HCT116 (cell line): ENCODE measurements at regions not wholly inside any gene's neighbourhood (a gene's known extent, or its start where the extent isn't known, plus 50 kb on each side); places are given as distances from the start of the nearest gene placed in this dataset.

Experiments
- ATAC-seq: fragments of 200-7000 bp; cut with Tn5 transposase; 2 replicates; pipeline ENCODE4 v1.9.1; 2020; ENCODE audit warnings: mild to moderate bottlenecking, moderate library complexity
- BruUV-seq: library from RNA; stranded (reverse); fragments of 400-500 nt; replicated peaks from 2 replicates; lab custom pipeline; 2021; lab: Mats Ljungman, UMichigan
- CTCF ChIA-PET: fragments of 300-600 bp; sonication (Branson Sonifier 250); formaldehyde crosslinking; loops from one replicate; lab custom pipeline; 2021; ENCODE audit warnings: antibody characterized with exemption; lab: Charles Lee
- POLR2A ChIA-PET: fragments of 300-600, 350-600 bp; sonication (Branson Sonifier 250); formaldehyde crosslinking; loops from one replicate; lab custom pipeline; 2021; ENCODE audit warnings: antibody characterized with exemption; lab: Charles Lee
- RAD21 ChIA-PET, 2 experiments: fragments of 300-600 bp; sonication (Branson Sonifier 250); formaldehyde crosslinking; loops; one replicate each; lab custom pipeline; 2023; ENCODE audit warnings: low total read pairs in 2 of 2; ENCODE audit not compliant: uncharacterized antibody in 2 of 2, unreplicated experiment in 2 of 2, low non-redundant PET in 1 of 2; lab: Charles Lee
- DNase-seq: peaks from one replicate; pipeline ENCODE4 v3.0.0-alpha.2; 2010; ENCODE audit warnings: low read depth, low spot score
- H2AFZ ChIP-seq: fragments of 200-600 bp; shearing (Covaris generic), sonication (generic); 2 replicates; pipeline ENCODE4 v1.6.1; 2017; ENCODE audit warnings: low read depth, mixed run types, mixed read lengths, antibody characterized with exemption, low read length; ENCODE audit not compliant: poor library complexity, severe bottlenecking
- H3K27ac ChIP-seq: 2 replicates; pipeline ENCODE4 v1.5.1; 2012; ENCODE audit warnings: low read depth, low read length
- H3K27me3 ChIP-seq: fragments of 200-600 bp; sonication (generic); 2 replicates; pipeline ENCODE4 v1.6.1; 2016; ENCODE audit warnings: mixed run types, low read length, mixed read lengths; ENCODE audit not compliant: insufficient read depth
- H3K36me3 ChIP-seq, 2 experiments: fragments of 200-500 bp in 1 of 2; fragments of 200-600 bp in 1 of 2; sonication (Bioruptor generic) in 1 of 2; sonication (generic) in 1 of 2; 2 replicates each; pipeline versions ENCODE4 v1.5.1 to v1.6.1; 2014 to 2016; ENCODE audit warnings: low read length in 2 of 2, inconsistent platforms in 1 of 2, mixed read lengths in 1 of 2, mixed run types in 1 of 2; ENCODE audit not compliant: insufficient read depth in 2 of 2, control insufficient read depth in 1 of 2
- H3K4me1 ChIP-seq, 2 experiments: fragments of 200-600 bp in 1 of 2; sonication (generic) in 1 of 2; 2 replicates each; pipeline versions ENCODE4 v1.5.1 to v1.6.1; 2012 to 2017; ENCODE audit warnings: low read length in 2 of 2, inconsistent platforms in 1 of 2, mild to moderate bottlenecking in 1 of 2, mixed read lengths in 1 of 2, mixed run types in 1 of 2, moderate library complexity in 1 of 2; ENCODE audit not compliant: insufficient read depth in 2 of 2, control insufficient read depth in 1 of 2
- H3K4me2 ChIP-seq: fragments of 200-600 bp; sonication (generic); 2 replicates; pipeline ENCODE4 v1.6.1; 2017; ENCODE audit warnings: mixed run types, low read length, mixed read lengths
- H3K4me3 ChIP-seq, 2 experiments: fragments of 200-600 bp in 1 of 2; sonication (generic) in 1 of 2; replicated peaks in 1 of 2; 2 replicates each; pipeline ENCODE4 v1.5.1; 2011 to 2016; ENCODE audit warnings: low read length in 2 of 2, control low read depth in 1 of 2, low read depth in 1 of 2, mild to moderate bottlenecking in 1 of 2, mixed read lengths in 1 of 2, mixed run types in 1 of 2
- H3K79me2 ChIP-seq: fragments of 200-600 bp; sonication (generic); 2 replicates; pipeline ENCODE4 v1.6.1; 2017; ENCODE audit warnings: mild to moderate bottlenecking, mixed run types, low read length, moderate library complexity, mixed read lengths; ENCODE audit not compliant: insufficient read depth
- H3K9ac ChIP-seq: fragments of 200-600 bp; sonication (generic); 2 replicates; pipeline ENCODE4 v1.6.1; 2016; ENCODE audit warnings: low read length, mixed read lengths
- H3K9me2 ChIP-seq: fragments of 200-600 bp; sonication (generic), shearing (Covaris generic); 2 replicates; pipeline ENCODE4 v1.6.1; 2017; ENCODE audit warnings: mixed run types, mild to moderate bottlenecking, moderate library complexity; ENCODE audit not compliant: insufficient read depth
- H3K9me3 ChIP-seq, 2 experiments: fragments of 200-500 bp in 1 of 2; fragments of 200-600 bp in 1 of 2; sonication (Bioruptor generic) in 1 of 2; sonication (generic) in 1 of 2; 2 replicates each; pipeline ENCODE4 v1.6.1; 2014 to 2017; ENCODE audit warnings: low read length in 2 of 2, mixed read lengths in 2 of 2, inconsistent platforms in 1 of 2, low read depth in 1 of 2, mild to moderate bottlenecking in 1 of 2, mixed run types in 1 of 2, moderate library complexity in 1 of 2; ENCODE audit not compliant: control insufficient read depth in 1 of 2, insufficient read depth in 1 of 2
- H4K20me1 ChIP-seq: fragments of 200-600 bp; sonication (generic), shearing (Covaris generic); 2 replicates; pipeline ENCODE4 v1.6.1; 2017; ENCODE audit warnings: mixed run types, mild to moderate bottlenecking, moderate library complexity; ENCODE audit not compliant: insufficient read depth
- CBX3 ChIP-seq: IDR thresholded peaks from 2 replicates; pipeline ENCODE4 v1.6.1; 2012; ENCODE audit warnings: low read depth
- CEBPB ChIP-seq: IDR thresholded peaks from 2 replicates; pipeline ENCODE4 v1.6.1; 2012; ENCODE audit warnings: low read depth
- EGR1 ChIP-seq: IDR thresholded peaks from 2 replicates; pipeline ENCODE4 v1.6.1; 2012; ENCODE audit warnings: low read depth
- ELF1 ChIP-seq: IDR thresholded peaks from 2 replicates; pipeline ENCODE4 v1.6.1; 2012; ENCODE audit warnings: low read depth, borderline replicate concordance
- EZH2 ChIP-seq: fragments of 200-600 bp; sonication (generic); IDR thresholded peaks from 2 replicates; pipeline ENCODE4 v1.6.1; 2017; ENCODE audit warnings: antibody characterized with exemption, mixed run types
- EZH2phosphoT487 ChIP-seq: fragments of 200-600 bp; IDR thresholded peaks from 2 replicates; pipeline ENCODE4 v1.6.1; 2018; ENCODE audit warnings: antibody characterized with exemption, borderline replicate concordance
- FOSL1 ChIP-seq: IDR thresholded peaks from 2 replicates; pipeline ENCODE4 v1.6.1; 2012; ENCODE audit warnings: low read depth
- JUND ChIP-seq: IDR thresholded peaks from 2 replicates; pipeline ENCODE4 v1.6.1; 2012
- POLR2A ChIP-seq: IDR thresholded peaks from 2 replicates; pipeline ENCODE4 v1.7.0; 2011; ENCODE audit warnings: borderline replicate concordance; ENCODE audit not compliant: insufficient read depth, insufficient read length; ENCODE audit errors: extremely low read depth
- POLR2AphosphoS5 ChIP-seq: IDR thresholded peaks from 2 replicates; pipeline ENCODE4 v1.6.1; 2011; ENCODE audit warnings: mild to moderate bottlenecking, low read depth, low read length, moderate library complexity
- RAD21 ChIP-seq: IDR thresholded peaks from 2 replicates; pipeline ENCODE4 v1.6.1; 2012; ENCODE audit warnings: low read depth, mild to moderate bottlenecking
- SP1 ChIP-seq: IDR thresholded peaks from 2 replicates; pipeline ENCODE4 v1.6.1; 2012; ENCODE audit warnings: low read depth
- SRF ChIP-seq: IDR thresholded peaks from 2 replicates; pipeline ENCODE4 v1.6.1; 2012; ENCODE audit warnings: low read depth
- TCF7L2 ChIP-seq: IDR thresholded peaks from 2 replicates; pipeline ENCODE4 v1.7.0; 2011; ENCODE audit warnings: borderline replicate concordance, inconsistent platforms; ENCODE audit not compliant: insufficient read depth, insufficient read length; ENCODE audit errors: extremely low read depth
- YY1 ChIP-seq: IDR thresholded peaks from 2 replicates; pipeline ENCODE4 v1.6.1; 2011; ENCODE audit warnings: low read length, low read depth, moderate library complexity, mild to moderate bottlenecking; ENCODE audit not compliant: insufficient replicate concordance; ENCODE audit errors: extremely low read depth
- ZFX ChIP-seq: fragments of 450-650 bp; IDR thresholded peaks from 2 replicates; pipeline ENCODE4 v1.6.1; 2017
- ZNF274 ChIP-seq: fragments of 200-500 bp; sonication (Bioruptor generic); IDR thresholded peaks from 2 replicates; pipeline ENCODE4 v1.6.1; 2014; ENCODE audit warnings: mild to moderate bottlenecking, low read depth, low read length, inconsistent platforms
- intact Hi-C: fragments of 100-400 bp; cut with micrococcal nuclease; formaldehyde crosslinking; loops from 2 replicates; pipeline ENCODE4 v1.10.0; 2022
- TF ChIP-seq, protein P1 (sequence below): IDR thresholded peaks from 2 replicates; pipeline ENCODE4 v1.6.1; 2012
- TF ChIP-seq, protein P2 (sequence below), 3 experiments: fragments of 200-600 bp in 1 of 3; sonication (generic) in 1 of 3; IDR thresholded peaks in 2 of 3; conservative IDR thresholded peaks in 1 of 3; 2 replicates each; pipeline ENCODE4 v1.5.1; 2012 to 2017; ENCODE audit warnings: low read depth in 2 of 3, low read length in 2 of 3, antibody characterized with exemption in 1 of 3, borderline replicate concordance in 1 of 3, control low read depth in 1 of 3, mild to moderate bottlenecking in 1 of 3, mixed read lengths in 1 of 3, mixed run types in 1 of 3, moderate library complexity in 1 of 3; ENCODE audit not compliant: insufficient read depth in 1 of 3
- TF ChIP-seq, protein P3 (sequence below): IDR thresholded peaks from 2 replicates; pipeline ENCODE4 v1.6.1; 2012; ENCODE audit warnings: low read depth

DNA sequence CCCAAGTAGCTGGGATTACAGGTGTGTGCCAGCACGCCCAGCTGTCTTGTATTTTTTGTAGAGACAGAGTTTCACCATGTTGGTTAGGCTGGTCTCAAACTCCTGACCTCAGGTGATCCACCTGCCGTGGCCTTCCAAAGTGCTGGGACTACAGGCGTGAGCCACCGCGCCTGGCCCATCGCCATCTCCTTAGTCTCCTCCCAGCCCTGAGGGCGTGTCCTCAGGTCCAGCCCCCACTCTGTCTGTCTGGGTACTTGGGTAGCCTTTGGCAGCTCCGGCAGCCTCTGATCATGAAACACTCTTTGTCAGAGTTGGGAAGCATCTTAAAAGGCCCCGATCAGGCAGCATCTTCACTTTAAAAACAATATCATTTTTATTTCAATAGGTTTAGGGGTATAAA lies 90.3 kb upstream of the DISP3 start:
- Histone ChIP-seq H3K27me3 (peaks cover 27% of the 10 kb centered on the region; the same call in 1 of the 2 replicates), H3K4me3 (no peak overlapping the region), H4K20me1 (no peaks in the 10 kb centered on the region), H3K4me2 (no peak overlapping the region), H3K36me3 (no peaks in the 10 kb centered on the region), H3K4me1 (peaks cover 0 to 14% of the 10 kb centered on the region in 2 experiments), H3K9me2 (no peaks in the 10 kb centered on the region), H3K27ac (no peak overlapping the region), H3K9ac (no peak overlapping the region), H3K9me3 (no peaks in the 10 kb centered on the region), H3K79me2 (no peaks in the 10 kb centered on the region), H2AFZ (no peak overlapping the region)
- ChIA-PET POLR2A (no interaction called here), CTCF (interaction anchor here (1.1 kb wide), 1 partner anchor 18 kb away, joined by 3 read pairs; no protein-coding TSS in a partner anchor), RAD21 (no interaction called here)
- ATAC-seq (peak; percentile 86), DNase-seq (peak; percentile 13)
- intact Hi-C loops, result no loop called here
- TF ChIP-seq SP1 (no peak), CEBPB (no peak), FOSL1 (no peak), EGR1 (no peak), RAD21 (no peak), EZH2 (no peak), YY1 (no peak), CBX3 (no peak), POLR2A (no peak), EZH2phosphoT487 (no peak), JUND (no peak), SRF (no peak), POLR2AphosphoS5 (no peak), ELF1 (no peak), ZNF274 (no peak), ZFX (no peak), TCF7L2 (no peak)
- TF ChIP-seq, protein P1, sequence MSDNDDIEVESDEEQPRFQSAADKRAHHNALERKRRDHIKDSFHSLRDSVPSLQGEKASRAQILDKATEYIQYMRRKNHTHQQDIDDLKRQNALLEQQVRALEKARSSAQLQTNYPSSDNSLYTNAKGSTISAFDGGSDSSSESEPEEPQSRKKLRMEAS, result no peak
- TF ChIP-seq, protein P2, sequence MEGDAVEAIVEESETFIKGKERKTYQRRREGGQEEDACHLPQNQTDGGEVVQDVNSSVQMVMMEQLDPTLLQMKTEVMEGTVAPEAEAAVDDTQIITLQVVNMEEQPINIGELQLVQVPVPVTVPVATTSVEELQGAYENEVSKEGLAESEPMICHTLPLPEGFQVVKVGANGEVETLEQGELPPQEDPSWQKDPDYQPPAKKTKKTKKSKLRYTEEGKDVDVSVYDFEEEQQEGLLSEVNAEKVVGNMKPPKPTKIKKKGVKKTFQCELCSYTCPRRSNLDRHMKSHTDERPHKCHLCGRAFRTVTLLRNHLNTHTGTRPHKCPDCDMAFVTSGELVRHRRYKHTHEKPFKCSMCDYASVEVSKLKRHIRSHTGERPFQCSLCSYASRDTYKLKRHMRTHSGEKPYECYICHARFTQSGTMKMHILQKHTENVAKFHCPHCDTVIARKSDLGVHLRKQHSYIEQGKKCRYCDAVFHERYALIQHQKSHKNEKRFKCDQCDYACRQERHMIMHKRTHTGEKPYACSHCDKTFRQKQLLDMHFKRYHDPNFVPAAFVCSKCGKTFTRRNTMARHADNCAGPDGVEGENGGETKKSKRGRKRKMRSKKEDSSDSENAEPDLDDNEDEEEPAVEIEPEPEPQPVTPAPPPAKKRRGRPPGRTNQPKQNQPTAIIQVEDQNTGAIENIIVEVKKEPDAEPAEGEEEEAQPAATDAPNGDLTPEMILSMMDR (IDR thresholded peaks at IDR 0.05 in 2 of 3, conservative IDR thresholded peaks at IDR 0.05 in 1 of 3; ENCODE audit: borderline replicate concordance in 1 of 3, insufficient read depth in 1 of 3, low read depth in 2 of 3, low read length in 2 of 3), result no peak
- TF ChIP-seq, protein P3, sequence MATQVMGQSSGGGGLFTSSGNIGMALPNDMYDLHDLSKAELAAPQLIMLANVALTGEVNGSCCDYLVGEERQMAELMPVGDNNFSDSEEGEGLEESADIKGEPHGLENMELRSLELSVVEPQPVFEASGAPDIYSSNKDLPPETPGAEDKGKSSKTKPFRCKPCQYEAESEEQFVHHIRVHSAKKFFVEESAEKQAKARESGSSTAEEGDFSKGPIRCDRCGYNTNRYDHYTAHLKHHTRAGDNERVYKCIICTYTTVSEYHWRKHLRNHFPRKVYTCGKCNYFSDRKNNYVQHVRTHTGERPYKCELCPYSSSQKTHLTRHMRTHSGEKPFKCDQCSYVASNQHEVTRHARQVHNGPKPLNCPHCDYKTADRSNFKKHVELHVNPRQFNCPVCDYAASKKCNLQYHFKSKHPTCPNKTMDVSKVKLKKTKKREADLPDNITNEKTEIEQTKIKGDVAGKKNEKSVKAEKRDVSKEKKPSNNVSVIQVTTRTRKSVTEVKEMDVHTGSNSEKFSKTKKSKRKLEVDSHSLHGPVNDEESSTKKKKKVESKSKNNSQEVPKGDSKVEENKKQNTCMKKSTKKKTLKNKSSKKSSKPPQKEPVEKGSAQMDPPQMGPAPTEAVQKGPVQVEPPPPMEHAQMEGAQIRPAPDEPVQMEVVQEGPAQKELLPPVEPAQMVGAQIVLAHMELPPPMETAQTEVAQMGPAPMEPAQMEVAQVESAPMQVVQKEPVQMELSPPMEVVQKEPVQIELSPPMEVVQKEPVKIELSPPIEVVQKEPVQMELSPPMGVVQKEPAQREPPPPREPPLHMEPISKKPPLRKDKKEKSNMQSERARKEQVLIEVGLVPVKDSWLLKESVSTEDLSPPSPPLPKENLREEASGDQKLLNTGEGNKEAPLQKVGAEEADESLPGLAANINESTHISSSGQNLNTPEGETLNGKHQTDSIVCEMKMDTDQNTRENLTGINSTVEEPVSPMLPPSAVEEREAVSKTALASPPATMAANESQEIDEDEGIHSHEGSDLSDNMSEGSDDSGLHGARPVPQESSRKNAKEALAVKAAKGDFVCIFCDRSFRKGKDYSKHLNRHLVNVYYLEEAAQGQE, result no peak
- BruUV-seq, result no TSS peak
